Left cardiac atrium (tissue), 4 donors: ENCODE measurements at regions not wholly inside any gene's neighbourhood (a gene's known extent, or its start where the extent isn't known, plus 50 kb on each side); places are given as distances from the start of the nearest gene placed in this dataset.

ENCODE experiments used
- ATAC-seq, 2 donors: fragments of 200-7000 bp; cut with Tn5 transposase; one replicate each; pipeline ENCODE4 v1.9.1; 2020; ENCODE audit warnings: mild to moderate bottlenecking in 2 of 2, moderate library complexity in 2 of 2
- DNase-seq: peaks from one replicate; pipeline ENCODE4 v3.0.0-alpha.2; 2020
- intact Hi-C, 2 donors: fragments of 100-400 bp; cut with DNase I; formaldehyde crosslinking; loops; one replicate each; pipeline versions ENCODE4 v1.14.1 to v1.15.1; 2022 to 2023
- donor health status: DM: no; HTN: yes; CAD: no.
- donor health status: DM: no; HTN: yes; CAD: no; lungs with severe emphysema.
- donor health status: DM: yes; HTN: yes; CAD: no.
- donor health status: Dilated cardiomyopathy.

- intact Hi-C loops, result no loop called here
- DNase-seq (no peak), ATAC-seq (no peak)
Observed at GRCh38 chr2:238570926-238571325, 144.2 kb downstream of the ASB1 start.

DNA sequence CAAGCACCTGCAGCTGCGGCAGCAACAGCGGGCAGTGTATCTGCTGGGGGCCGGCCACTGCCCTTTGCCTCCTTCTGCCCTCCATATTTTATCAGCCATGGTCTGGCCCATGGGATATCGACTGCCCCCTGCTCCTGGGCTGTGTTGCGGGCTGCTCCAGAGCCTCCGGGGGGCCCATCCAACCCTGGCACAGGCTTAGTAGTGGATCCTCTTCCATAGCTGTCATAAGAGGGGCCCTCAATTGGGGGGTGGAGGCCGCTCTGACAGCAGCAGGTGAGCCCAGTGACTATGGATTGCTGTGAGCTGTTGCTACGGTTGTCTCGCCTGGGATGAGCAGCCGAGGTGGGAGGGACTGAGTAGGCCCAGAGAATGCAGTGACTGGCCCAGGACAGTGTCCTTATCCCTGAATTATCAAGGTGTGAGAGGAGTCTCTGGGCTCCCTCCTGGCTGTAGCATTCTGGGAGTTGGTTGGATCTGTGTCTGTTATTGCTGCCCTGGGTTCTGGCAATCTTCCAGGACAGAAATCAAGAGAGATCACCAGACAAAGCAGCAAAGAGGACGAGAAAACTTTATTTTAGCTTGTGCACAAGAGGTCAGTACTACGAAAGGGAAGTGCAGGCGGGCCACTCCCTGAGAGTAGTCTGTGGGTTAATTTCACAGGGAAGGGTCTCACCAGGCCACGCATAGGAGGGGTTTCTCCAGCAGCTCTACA lies 145.1 kb downstream of the ASB1 start:
- intact Hi-C loops, result no loop called here
- ATAC-seq, result no peak
- DNase-seq, result no peak

DNA sequence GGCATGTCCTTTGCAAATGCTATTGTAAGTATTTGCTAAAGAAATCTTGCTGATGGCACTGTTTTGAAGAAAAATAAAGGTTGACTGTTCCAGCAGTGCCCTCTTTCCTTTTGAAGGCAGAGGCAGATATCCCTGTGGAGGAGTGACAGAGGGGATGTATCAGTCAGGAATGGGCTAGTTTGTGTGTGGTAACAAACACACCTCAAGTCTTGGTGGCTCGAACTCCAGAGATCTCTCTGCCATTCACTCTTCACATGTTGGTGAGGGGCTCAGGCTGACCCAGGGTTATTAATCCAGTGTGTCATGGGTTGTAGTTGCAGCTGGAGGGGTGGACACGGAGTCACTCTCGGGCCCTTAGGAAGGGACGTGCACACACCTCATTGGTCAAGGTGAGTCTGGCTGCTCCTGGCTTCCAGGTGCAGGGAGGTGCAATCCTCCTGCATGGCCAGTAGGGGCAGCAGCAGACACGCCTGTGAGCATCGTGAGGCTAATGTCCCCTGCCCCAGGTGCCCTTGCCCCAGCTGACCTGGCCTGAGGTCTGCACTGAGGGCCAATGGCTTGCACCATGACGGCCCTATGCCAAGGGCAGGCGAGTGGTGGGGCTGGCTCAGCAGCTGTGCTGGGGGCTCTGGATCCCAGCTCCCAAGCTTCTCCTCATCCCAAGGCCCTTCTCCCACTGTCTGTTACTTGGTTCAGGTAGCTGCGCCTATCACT lies 146.5 kb downstream of the ASB1 start:
- ATAC-seq (peak in 1 of 2 donors; percentile 10), DNase-seq (no peak)
- intact Hi-C loops, result no loop called here

GRCh38 chr2:238573916-238574315 lies 147.2 kb downstream of the ASB1 start:
- peak; percentile 27 to 81 for ATAC-seq
- intact Hi-C loops, result no loop called here
- DNase-seq, result no peak

- ATAC-seq (no peak), DNase-seq (no peak)
- intact Hi-C loops, result no loop called here
Observed at GRCh38 chr2:238574490-238575271, 148.0 kb downstream of the ASB1 start.

DNA sequence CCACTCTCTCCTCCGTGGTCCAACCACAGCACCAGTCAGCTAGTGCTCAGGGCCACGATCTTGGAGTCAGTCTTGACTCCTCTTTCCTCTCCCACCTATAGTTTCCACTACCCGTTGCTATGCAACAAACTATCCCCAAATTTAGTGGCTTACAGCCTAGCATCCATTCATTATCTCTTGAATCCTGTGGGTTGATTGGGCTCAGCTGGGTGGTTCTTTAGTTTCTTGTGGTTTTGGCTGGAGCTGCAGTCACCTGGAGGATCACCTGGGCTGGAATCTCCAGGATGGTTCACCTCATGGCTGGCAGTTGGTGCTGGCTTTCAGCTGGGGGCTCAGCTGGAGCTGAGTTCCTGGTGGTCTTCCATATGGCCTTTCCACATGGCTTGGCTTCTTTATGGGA lies 149.9 kb downstream of the ASB1 start:
- DNase-seq (no peak), ATAC-seq (no peak)
- intact Hi-C loops, result no loop called here

- intact Hi-C loops, result no loop called here
- no peak for DNase-seq
- ATAC-seq, result no peak
Observed at GRCh38 chr2:238578256-238578655, 151.5 kb downstream of the ASB1 start.

DNA sequence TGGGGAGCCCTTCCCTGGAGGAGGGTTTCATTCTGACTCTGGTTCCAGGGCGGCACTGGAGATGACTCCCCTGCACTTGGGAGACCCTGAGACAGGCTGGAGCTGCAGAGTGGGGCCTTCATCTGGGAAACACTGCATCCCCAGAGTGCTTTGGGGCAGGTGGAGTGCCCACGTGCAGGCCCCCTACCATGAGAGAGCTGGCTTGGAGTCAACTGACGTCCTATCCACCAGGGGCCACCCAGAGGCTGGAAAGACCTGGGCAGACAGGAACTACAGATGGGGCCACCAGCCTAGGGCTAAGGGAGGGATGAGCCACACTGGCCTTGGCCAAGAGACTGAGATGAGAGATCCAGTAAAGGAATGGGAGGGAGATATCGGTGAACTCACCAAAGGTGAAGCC lies 153.8 kb downstream of the ASB1 start:
- DNase-seq, result no peak

DNA sequence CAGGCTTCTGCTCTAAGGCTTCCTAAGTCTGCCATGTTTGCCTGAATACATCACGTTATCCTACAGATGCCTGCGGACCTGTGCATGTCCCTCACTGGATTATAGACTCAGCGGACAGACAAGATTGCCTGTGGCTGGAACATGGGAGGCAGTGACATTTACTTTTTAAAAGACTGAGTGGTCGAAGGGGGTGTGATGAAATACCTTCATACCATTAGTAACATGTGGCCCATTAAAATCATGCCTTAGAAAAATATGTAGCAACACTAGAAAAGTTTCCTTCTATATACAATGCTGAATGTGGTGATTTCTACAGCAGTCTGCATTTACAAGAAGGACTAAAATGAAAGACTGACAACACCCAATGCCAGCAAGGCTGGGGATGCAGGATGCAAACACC lies 154.4 kb downstream of the ASB1 start:
- no peak for ATAC-seq

More for the DNA sequence above, 153.8 kb downstream of the ASB1 start:
- ATAC-seq, result no peak
- intact Hi-C loops, result no loop called here

DNA sequence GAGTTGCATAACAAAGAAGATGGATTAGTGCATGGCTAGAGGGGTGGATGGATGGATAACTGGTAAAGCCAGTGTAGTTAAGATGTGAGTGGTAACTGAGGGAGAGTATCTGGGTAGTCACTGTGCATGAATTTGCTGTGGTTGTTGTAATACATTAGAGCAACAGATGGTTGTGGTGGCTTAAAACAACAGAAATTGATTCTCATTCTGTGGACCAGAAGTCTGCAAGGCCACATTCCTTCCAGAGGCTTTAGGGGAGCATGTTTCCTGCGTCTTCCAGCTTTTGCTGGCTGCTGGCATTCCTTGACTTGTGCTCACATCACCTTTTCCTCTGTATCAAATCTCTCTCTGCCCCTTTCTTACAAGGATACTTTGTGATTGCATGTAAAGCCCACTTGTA lies 155.4 kb downstream of the ASB1 start:
- DNase-seq (no peak), ATAC-seq (no peak)
- intact Hi-C loops, result no loop called here

More for the DNA sequence above, 154.4 kb downstream of the ASB1 start:
- intact Hi-C loops, result no loop called here
- no peak for DNase-seq

GRCh38 chr2:238584617-238585016 lies 157.9 kb downstream of the ASB1 start:
- DNase-seq, result no peak
- intact Hi-C loops, result no loop called here
- ATAC-seq, result no peak

DNA sequence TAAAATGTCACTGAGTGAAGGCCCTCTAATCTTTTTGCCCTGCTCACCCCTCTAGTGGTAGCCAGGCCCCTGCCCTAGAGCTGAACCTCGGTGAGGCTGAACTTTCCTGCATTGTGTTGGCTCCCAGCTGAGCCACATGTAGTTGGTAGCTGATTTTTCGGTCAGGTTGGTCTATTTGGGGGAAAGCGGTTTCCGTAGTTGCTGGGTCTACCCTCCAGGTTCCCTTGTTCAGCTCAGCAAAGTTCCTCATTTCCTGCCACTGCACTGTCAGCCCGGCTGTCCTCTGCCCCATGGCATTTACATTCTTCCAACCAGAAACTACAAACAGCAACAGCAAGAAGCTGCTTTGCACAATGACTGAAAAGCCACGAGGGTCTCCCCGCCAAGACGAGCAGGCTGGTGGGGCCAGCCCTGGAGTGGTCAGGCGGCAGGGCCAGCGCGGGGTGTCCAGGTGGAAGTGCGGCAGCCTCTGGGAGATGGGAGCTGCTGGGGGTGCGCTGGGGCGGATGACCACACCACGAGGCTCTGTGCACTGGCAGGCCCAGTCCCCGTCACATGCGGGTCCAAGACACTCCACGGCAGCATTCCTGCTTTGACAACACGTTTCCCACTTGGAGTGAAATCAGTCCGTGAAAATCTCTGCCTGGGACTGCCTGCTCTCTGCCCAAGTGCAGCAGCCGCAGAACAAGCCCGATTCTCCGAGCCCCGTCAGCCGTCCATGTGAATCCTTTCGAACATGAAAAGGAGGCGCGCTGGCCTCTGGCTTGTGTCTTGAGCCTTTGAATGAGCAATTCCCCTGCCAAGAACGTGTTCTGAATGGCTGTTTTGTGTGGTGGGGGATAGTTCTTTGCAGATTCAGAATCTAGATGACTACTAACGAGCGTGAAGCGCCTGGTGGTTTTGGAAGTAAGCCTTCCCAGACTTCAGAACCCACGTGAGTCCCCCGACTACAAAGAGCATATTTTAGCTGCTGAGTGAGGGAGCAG lies 159.4 kb downstream of the ASB1 start:
- intact Hi-C loops, result no loop called here
- DNase-seq (no peak), ATAC-seq (no peak)

DNA sequence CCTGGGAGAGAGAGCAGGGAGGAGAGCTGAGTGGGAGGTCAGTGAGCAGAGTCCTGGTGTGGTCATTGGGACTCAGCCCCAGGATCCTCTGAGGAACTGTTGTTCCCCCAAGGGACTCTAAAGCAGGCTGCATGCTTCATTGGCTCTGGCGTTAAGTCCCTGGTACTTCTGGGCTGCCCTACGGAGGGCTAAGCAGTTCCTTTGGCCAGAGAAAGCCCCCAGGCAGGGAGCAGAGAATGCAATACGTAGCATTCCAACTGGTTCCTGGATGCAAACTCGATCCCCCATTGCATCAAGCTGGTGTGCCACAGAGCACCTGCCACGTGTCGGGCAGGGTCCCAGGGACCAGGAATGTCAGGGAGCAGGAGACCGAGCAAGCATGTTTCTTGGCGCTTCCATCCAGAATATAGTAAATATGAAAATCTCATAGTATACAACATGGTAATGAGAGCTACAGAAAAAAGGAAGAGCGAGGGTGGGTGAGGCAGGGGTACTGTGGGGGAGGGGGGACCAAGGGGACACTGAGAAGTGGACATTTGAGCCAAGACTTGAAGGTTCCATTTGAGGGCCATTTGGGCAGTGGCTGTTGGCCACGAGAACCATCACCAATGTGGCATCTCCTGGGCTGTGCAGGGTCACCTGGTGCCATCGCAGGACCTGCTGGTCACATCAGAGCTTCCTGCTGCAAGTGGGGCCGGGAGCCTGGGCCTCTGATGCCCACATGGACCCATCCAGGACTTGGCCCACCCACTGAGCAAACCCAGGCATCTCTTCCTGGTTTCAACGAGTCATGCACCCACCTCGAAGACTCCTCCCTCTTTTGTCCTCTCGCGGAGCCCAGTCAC lies 160.4 kb downstream of the ASB1 start:
- ATAC-seq (no peak), DNase-seq (no peak)
- intact Hi-C loops, result no loop called here

- DNase-seq (no peak), ATAC-seq (no peak)
Observed at GRCh38 chr2:238587776-238588660, 161.3 kb downstream of the ASB1 start.

GRCh38 chr2:238589591-238590460 lies 163.1 kb downstream of the ASB1 start:
- ATAC-seq (no peak), DNase-seq (no peak)
- intact Hi-C loops, result no loop called here

More at GRCh38 chr2:238587776-238588660, 161.3 kb downstream of the ASB1 start:
- intact Hi-C loops, result no loop called here

DNA sequence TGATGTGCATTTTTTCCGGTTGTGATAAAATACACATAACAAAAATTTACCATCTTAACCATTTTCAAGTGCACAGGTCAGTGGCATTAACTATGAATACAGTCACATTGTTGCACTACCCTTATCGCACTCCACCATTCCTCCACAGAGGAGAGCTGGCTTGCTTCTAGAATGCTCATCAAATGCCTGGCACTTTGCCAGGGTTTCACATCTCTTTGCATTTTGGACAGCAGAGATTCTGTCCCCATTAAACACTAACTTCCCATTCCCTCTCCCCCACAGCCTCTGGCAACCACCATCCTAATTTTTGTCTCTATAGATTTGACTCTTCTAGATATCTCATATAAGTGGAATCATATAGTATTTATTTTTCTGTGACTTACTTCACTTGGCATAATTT lies 165.0 kb downstream of the ASB1 start:
- intact Hi-C loops, result no loop called here
- ATAC-seq, result no peak
- DNase-seq, result no peak
